K562 (cell line): ENCODE measurements at regions not wholly inside any gene's neighbourhood (a gene's known extent, or its start where the extent isn't known, plus 50 kb on each side); places are given as distances from the start of the nearest gene placed in this dataset.
A peak's percentile ranks its signal among the peaks of the same experiment; 100 is the strongest.

Experiments used
- ATAC-seq: fragments of 200-7000 bp; cut with Tn5 transposase; 3 replicates; pipeline ENCODE4 v1.9.1; 2020; ENCODE audit warnings: moderate library complexity
- BruUV-seq: library from RNA; stranded (reverse); fragments of 400-500 nt; replicated peaks from 2 replicates; lab custom pipeline; 2021; lab: Mats Ljungman, UMichigan
- CTCF ChIA-PET: fragments of 300-600 bp; formaldehyde crosslinking; extraction: SDS; loops from one replicate; lab custom pipeline; 2021; ENCODE audit warnings: low intra/inter-chr PET ratio; lab: Yijun Ruan, JAX
- POLR2A ChIA-PET: fragments of 300-600, 350-650 bp; sonication (Branson Sonifier 250); formaldehyde crosslinking; extraction: SDS; loops from one replicate; lab custom pipeline; 2021; ENCODE audit warnings: antibody characterized with exemption, inconsistent platforms; lab: Yijun Ruan, JAX
- DNase-seq, 4 experiments: peaks; one replicate each; pipeline versions ENCODE4 v3.0.0 to v3.0.0-alpha.2; 2011 to 2018; ENCODE audit warnings: low spot score in 3 of 4, mixed read lengths in 3 of 4; ENCODE audit errors: extremely low read depth in 1 of 4
- FAIRE-seq: peaks from 2 replicates; lab custom pipeline; 2011; peaks lifted over from hg19 to GRCh38; lab: Jason Lieb, UNC
- H2AFZ ChIP-seq: 2 replicates; pipeline ENCODE4 v1.6.0; 2011; ENCODE audit warnings: low read depth, low read length, control low read depth, inconsistent platforms
- H3K27ac ChIP-seq: fragments of 200-600 bp; 3 replicates; pipeline ENCODE4 v1.8.0; 2011; ENCODE audit warnings: low read depth, mild to moderate bottlenecking, control low read depth, inconsistent platforms, low read length, moderate library complexity, mixed read lengths; ENCODE audit errors: extremely low read depth
- H3K27me3 ChIP-seq, 2 experiments: fragments of 300-600 bp in 1 of 2; 2 replicates in 1 of 2; 3 replicates in 1 of 2; pipeline versions ENCODE4 v1.6.0 to v1.8.0; 2011; ENCODE audit warnings: inconsistent platforms in 2 of 2, low read length in 2 of 2, mild to moderate bottlenecking in 1 of 2, mixed read lengths in 1 of 2, moderate library complexity in 1 of 2; ENCODE audit not compliant: control insufficient read depth in 2 of 2, insufficient read depth in 2 of 2
- H3K36me3 ChIP-seq: fragments of 300-600 bp; 3 replicates; pipeline ENCODE4 v1.8.0; 2011; ENCODE audit warnings: mild to moderate bottlenecking, low read length, inconsistent platforms; ENCODE audit not compliant: control insufficient read depth, insufficient read depth
- H3K4me1 ChIP-seq, 2 experiments: fragments of 200-600 bp in 1 of 2; replicated peaks in 1 of 2; 2 replicates in 1 of 2; 3 replicates in 1 of 2; pipeline versions ENCODE4 v1.5.1 to v1.8.0; 2011; ENCODE audit warnings: inconsistent platforms in 2 of 2, low read length in 2 of 2, mild to moderate bottlenecking in 1 of 2, mixed read lengths in 1 of 2, moderate library complexity in 1 of 2; ENCODE audit not compliant: control insufficient read depth in 2 of 2, insufficient read depth in 2 of 2
- H3K4me2 ChIP-seq: 2 replicates; pipeline ENCODE4 v1.6.1; 2011; ENCODE audit warnings: low read length, control low read depth, inconsistent platforms, mixed read lengths; ENCODE audit not compliant: insufficient read depth
- H3K4me3 ChIP-seq: fragments of 200-600 bp; sonication (generic), shearing (Covaris generic); 2 replicates; pipeline ENCODE4 v1.5.1; 2016; ENCODE audit warnings: control low read depth, inconsistent platforms
- H3K79me2 ChIP-seq: fragments of 200-600 bp; 3 replicates; pipeline ENCODE4 v1.8.0; 2011; ENCODE audit warnings: low read length, inconsistent platforms; ENCODE audit not compliant: control insufficient read depth, insufficient read depth
- H3K9ac ChIP-seq, 2 experiments: 2 replicates each; pipeline versions ENCODE4 v1.6.0 to v1.6.1; 2011; ENCODE audit warnings: low read depth in 2 of 2, low read length in 2 of 2, control low read depth in 1 of 2, inconsistent platforms in 1 of 2, mild to moderate bottlenecking in 1 of 2, mixed read lengths in 1 of 2; ENCODE audit not compliant: insufficient read depth in 1 of 2
- H3K9me1 ChIP-seq: one replicate; pipeline ENCODE4 v1.6.0; 2011; ENCODE audit warnings: inconsistent platforms, mild to moderate bottlenecking, low read length, moderate library complexity; ENCODE audit not compliant: control insufficient read depth, insufficient read depth
- H3K9me3 ChIP-seq: replicated peaks from 2 replicates; pipeline ENCODE4 v1.5.1; 2011; ENCODE audit warnings: low read depth, low read length, inconsistent platforms; ENCODE audit not compliant: control insufficient read depth, insufficient read depth
- H4K20me1 ChIP-seq: replicated peaks from 2 replicates; pipeline ENCODE4 v1.6.1; 2011; ENCODE audit warnings: low read length, inconsistent platforms, mixed read lengths; ENCODE audit not compliant: control insufficient read depth, insufficient read depth
- EHMT2 ChIP-seq: fragments of 450-650 bp; IDR thresholded peaks from 2 replicates; pipeline ENCODE4 v1.6.1; 2018; ENCODE audit warnings: antibody characterized with exemption
- HINFP ChIP-seq: fragments of 450-650 bp; conservative IDR thresholded peaks from 2 replicates; pipeline ENCODE4 v1.6.1; 2016; ENCODE audit warnings: missing genetic modification characterization, low read depth, mild to moderate bottlenecking, control low read depth, missing compliant biosample characterization
- HMGN3 ChIP-seq: IDR thresholded peaks from 2 replicates; pipeline ENCODE4 v1.6.1; 2011; ENCODE audit warnings: borderline replicate concordance, low read depth, mild to moderate bottlenecking, mixed read lengths, low read length; ENCODE audit not compliant: insufficient read length; ENCODE audit errors: extremely low read depth
- HNRNPLL ChIP-seq: fragments of 200-400 bp; formaldehyde crosslinking; IDR thresholded peaks from 2 replicates; pipeline ENCODE4 v1.6.1; 2017; ENCODE audit warnings: low read length, low read depth, mild to moderate bottlenecking; ENCODE audit not compliant: poor library complexity, severe bottlenecking
- IRF1 ChIP-seq: sonication (generic); formaldehyde crosslinking; IDR thresholded peaks from 2 replicates; pipeline ENCODE4 v1.8.0; 2022; ENCODE audit warnings: missing genetic modification reagents, mild to moderate bottlenecking, borderline replicate concordance
- NFE2 ChIP-seq: IDR thresholded peaks from 2 replicates; pipeline ENCODE4 v1.6.1; 2014; ENCODE audit warnings: antibody characterized with exemption, low read depth
- NR4A1 ChIP-seq, 2 experiments: fragments of 250-450 bp in 1 of 2; fragments of 450-650 bp in 1 of 2; sonication (Bioruptor Pico) in 1 of 2; IDR thresholded peaks; 2 replicates each; pipeline versions ENCODE4 v1.4.0 to v1.6.1; 2016 to 2020; ENCODE audit warnings: mild to moderate bottlenecking in 2 of 2, missing compliant biosample characterization in 1 of 2, missing genetic modification characterization in 1 of 2, moderate library complexity in 1 of 2
- POLR2G ChIP-seq: fragments of 200-400 bp; formaldehyde crosslinking; IDR thresholded peaks from 2 replicates; pipeline ENCODE4 v1.6.1; 2017; ENCODE audit warnings: low read depth, mild to moderate bottlenecking, antibody characterized with exemption, low read length, moderate library complexity
- SAFB ChIP-seq: fragments of 200-400 bp; formaldehyde crosslinking; IDR thresholded peaks from 2 replicates; pipeline ENCODE4 v1.6.1; 2017; ENCODE audit warnings: low read depth, low read length, borderline replicate concordance
- SUPT5H ChIP-seq: fragments of 450-650 bp; IDR thresholded peaks from 2 replicates; pipeline ENCODE4 v1.6.1; 2016
- ZNF764 ChIP-seq: fragments of 250-450 bp; sonication (Bioruptor Pico); IDR thresholded peaks from 2 replicates; pipeline ENCODE4 v1.4.0; 2020; ENCODE audit warnings: low read depth, mild to moderate bottlenecking, moderate library complexity
- ZSCAN29 ChIP-seq: fragments of 450-650 bp; IDR thresholded peaks from 2 replicates; pipeline ENCODE4 v1.6.1; 2017
- WGBS: fragments of 100-300 bp; shearing (Covaris generic); methylation state at CpG from one replicate; pipeline ENCODE4 v1.1.6; 2016; ENCODE audit warnings: low coverage, mixed read lengths; ENCODE audit not compliant: insufficient coverage; ENCODE audit errors: missing lambda C conversion rate; 5-methylcytosine and 5-hydroxymethylcytosine counted together
- in situ Hi-C: fragments of 300-500 bp; cut with MboI; formaldehyde crosslinking; loops from 4 replicates; pipeline ENCODE4 v1.15.0; 2018; ENCODE audit warnings: inconsistent platforms, mixed read lengths
- intact Hi-C: fragments of 100-400 bp; cut with micrococcal nuclease; formaldehyde crosslinking; loops from 2 replicates; pipeline ENCODE4 v1.14.2; 2022

GRCh38 chr12:30391766-30392366 is 303.8 kb downstream of the IPO8 start:
- BruUV-seq = no TSS peak
- Histone ChIP-seq H3K9me1 (no peaks in the 10 kb centered on the region), H2AFZ (no peak overlapping the region), H3K27ac (no peak overlapping the region), H3K9ac (no peak overlapping the region), H3K36me3 (no peaks in the 10 kb centered on the region), H3K79me2 (no peaks in the 10 kb centered on the region), H3K9me3 (peaks cover 5% of the 10 kb centered on the region; the same call in 1 of the 2 replicates), H3K4me2 (no peak overlapping the region), H3K4me3 (no peak overlapping the region), H3K27me3 (no peaks in the 10 kb centered on the region), H3K4me1 (peaks cover 0 to 4% of the 10 kb centered on the region in 2 experiments; a peak in 2 of 5 replicates), H4K20me1 (no peaks in the 10 kb centered on the region)
- POLR2A ChIA-PET = interaction anchor here (0.6 kb wide), 1 partner anchor 138 kb away, joined by 3 read pairs; no protein-coding TSS in a partner anchor
- CTCF ChIA-PET = no interaction called here
- no peak for DNase-seq
- 19% methylated on average over 5 of the region's 5 CpGs for WGBS
- no peak for ATAC-seq
- TF ChIP-seq SAFB = no peak
- no peak for TF ChIP-seq POLR2G
- no peak for TF ChIP-seq ZNF764
- TF ChIP-seq EHMT2 = no peak
- TF ChIP-seq ZSCAN29 = no peak
- no peak for TF ChIP-seq IRF1
- TF ChIP-seq SUPT5H = no peak
- TF ChIP-seq HINFP (tag) = no peak
- no peak for TF ChIP-seq NR4A1 (CRISPR knock-in tag; IDR thresholded peaks at IDR 0.05)
- TF ChIP-seq NR4A1 (tag; IDR thresholded peaks at IDR 0.05) = no peak
- no peak for TF ChIP-seq HMGN3
- TF ChIP-seq HNRNPLL = no peak
- TF ChIP-seq NFE2 = no peak
- intact Hi-C loops = no loop called here
- peak; percentile 51 for FAIRE-seq
- in situ Hi-C loops = no loop called here
